ENCODE measurements at regions not wholly inside any gene's neighbourhood (a gene's known extent, or its start where the extent isn't known, plus 50 kb on each side); places are given as distances from the start of the nearest gene placed in this dataset.

DNA sequence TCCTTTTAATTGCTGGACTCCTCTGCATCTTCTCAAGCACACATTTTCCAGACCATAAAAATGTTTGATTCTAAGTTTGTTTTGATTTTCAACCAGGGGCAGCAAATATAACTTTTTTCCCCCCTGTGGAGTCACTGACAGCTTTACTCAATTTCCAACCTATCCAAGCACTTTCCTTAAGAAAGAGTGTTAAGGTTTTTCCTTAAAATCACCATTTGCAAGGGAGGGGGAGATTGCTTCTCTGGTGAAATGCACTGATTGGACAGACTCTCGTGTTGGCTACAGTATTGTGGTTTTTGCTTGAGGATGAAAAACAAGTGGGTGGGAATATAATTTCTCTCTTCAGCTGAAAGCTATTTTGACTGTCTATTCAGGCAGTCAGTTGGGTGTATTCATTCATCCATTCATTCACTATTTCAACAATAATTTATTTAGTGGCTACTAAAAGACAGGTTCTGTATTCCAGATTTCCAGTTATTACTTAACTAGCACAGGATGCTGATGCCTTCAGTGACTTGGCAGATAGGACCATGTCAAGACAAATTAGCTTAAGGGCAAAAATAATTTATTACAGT, 146.3 kb downstream of the BAMBI start (continued):
- TF ChIP-seq, protein P1, sequence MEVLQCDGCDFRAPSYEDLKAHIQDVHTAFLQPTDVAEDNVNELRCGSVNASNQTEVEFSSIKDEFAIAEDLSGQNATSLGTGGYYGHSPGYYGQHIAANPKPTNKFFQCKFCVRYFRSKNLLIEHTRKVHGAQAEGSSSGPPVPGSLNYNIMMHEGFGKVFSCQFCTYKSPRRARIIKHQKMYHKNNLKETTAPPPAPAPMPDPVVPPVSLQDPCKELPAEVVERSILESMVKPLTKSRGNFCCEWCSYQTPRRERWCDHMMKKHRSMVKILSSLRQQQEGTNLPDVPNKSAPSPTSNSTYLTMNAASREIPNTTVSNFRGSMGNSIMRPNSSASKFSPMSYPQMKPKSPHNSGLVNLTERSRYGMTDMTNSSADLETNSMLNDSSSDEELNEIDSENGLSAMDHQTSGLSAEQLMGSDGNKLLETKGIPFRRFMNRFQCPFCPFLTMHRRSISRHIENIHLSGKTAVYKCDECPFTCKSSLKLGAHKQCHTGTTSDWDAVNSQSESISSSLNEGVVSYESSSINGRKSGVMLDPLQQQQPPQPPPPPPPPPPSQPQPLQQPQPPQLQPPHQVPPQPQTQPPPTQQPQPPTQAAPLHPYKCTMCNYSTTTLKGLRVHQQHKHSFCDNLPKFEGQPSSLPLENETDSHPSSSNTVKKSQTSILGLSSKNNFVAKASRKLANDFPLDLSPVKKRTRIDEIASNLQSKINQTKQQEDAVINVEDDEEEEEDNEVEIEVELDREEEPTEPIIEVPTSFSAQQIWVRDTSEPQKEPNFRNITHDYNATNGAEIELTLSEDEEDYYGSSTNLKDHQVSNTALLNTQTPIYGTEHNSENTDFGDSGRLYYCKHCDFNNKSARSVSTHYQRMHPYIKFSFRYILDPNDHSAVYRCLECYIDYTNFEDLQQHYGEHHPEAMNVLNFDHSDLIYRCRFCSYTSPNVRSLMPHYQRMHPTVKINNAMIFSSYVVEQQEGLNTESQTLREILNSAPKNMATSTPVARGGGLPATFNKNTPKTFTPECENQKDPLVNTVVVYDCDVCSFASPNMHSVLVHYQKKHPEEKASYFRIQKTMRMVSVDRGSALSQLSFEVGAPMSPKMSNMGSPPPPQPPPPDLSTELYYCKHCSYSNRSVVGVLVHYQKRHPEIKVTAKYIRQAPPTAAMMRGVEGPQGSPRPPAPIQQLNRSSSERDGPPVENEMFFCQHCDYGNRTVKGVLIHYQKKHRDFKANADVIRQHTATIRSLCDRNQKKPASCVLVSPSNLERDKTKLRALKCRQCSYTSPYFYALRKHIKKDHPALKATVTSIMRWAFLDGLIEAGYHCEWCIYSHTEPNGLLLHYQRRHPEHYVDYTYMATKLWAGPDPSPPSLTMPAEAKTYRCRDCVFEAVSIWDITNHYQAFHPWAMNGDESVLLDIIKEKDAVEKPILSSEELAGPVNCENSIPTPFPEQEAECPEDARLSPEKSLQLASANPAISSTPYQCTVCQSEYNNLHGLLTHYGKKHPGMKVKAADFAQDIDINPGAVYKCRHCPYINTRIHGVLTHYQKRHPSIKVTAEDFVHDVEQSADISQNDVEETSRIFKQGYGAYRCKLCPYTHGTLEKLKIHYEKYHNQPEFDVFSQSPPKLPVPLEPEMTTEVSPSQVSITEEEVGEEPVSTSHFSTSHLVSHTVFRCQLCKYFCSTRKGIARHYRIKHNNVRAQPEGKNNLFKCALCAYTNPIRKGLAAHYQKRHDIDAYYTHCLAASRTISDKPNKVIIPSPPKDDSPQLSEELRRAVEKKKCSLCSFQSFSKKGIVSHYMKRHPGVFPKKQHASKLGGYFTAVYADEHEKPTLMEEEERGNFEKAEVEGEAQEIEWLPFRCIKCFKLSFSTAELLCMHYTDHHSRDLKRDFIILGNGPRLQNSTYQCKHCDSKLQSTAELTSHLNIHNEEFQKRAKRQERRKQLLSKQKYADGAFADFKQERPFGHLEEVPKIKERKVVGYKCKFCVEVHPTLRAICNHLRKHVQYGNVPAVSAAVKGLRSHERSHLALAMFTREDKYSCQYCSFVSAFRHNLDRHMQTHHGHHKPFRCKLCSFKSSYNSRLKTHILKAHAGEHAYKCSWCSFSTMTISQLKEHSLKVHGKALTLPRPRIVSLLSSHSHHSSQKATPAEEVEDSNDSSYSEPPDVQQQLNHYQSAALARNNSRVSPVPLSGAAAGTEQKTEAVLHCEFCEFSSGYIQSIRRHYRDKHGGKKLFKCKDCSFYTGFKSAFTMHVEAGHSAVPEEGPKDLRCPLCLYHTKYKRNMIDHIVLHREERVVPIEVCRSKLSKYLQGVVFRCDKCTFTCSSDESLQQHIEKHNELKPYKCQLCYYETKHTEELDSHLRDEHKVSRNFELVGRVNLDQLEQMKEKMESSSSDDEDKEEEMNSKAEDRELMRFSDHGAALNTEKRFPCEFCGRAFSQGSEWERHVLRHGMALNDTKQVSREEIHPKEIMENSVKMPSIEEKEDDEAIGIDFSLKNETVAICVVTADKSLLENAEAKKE (CRISPR knock-in tag; IDR thresholded peaks at IDR 0.05): no peak
- TF ChIP-seq ZNF331 (CRISPR knock-in tag; IDR thresholded peaks at IDR 0.05; ENCODE audit: low read depth): no peak
- TF ChIP-seq REST (IDR thresholded peaks at IDR 0.05; ENCODE audit: unreplicated experiment): no peak
- no peak for TF ChIP-seq EZH2phosphoT487 (IDR thresholded peaks at IDR 0.05; ENCODE audit: unreplicated experiment)
- no peak for TF ChIP-seq CTCF (conservative IDR thresholded peaks at IDR 0.05; ENCODE audit: low read depth in 2 of 2)

Measured in GM23338 (cell line).